ENCODE measurements at regions not wholly inside any gene's neighbourhood (a gene's known extent, or its start where the extent isn't known, plus 50 kb on each side); places are given as distances from the start of the nearest gene placed in this dataset.
A peak's percentile ranks its signal among the peaks of the same experiment; 100 is the strongest.

DNA sequence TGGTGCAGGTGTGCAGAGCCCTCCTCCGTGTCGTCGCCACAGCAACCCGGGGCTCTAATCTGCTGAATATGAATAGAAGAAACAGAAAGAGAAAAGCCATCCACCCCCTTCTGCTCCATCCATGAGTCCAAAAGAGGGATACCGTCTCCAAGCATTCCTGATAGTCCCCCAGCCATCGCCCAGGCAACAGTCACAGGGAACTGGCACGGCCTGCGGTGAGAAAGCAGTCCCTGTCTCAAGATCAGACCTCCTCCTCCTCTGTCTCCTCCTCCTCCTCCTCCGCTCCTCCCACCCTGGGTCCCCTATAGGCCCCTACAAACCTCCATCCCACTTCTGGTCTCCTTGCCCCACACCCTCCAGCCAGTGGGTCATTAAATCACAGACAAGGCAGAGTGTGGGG, 308.1 kb upstream of the MPDZ start:
- no peaks in the 10 kb centered on the region for H3K27me3 ChIP-seq (ENCODE audit: insufficient read depth in 3 of 3, low read length in 2 of 3)
- no peak for ATAC-seq
- no peak overlapping the region for H3K4me3 ChIP-seq
- intact Hi-C loops (cut with DNase I), result loop anchor here in 1 of 2 donors (5.0 kb wide), 1 partner anchor 70 kb away; no protein-coding TSS in a partner anchor
- no peak overlapping the region for H3K27ac ChIP-seq
- H3K4me1 ChIP-seq, result peaks cover 7% of the 10 kb centered on the region
- DNase-seq, result peak in 1 of 2 donors; percentile 32
- TF ChIP-seq, protein P1, sequence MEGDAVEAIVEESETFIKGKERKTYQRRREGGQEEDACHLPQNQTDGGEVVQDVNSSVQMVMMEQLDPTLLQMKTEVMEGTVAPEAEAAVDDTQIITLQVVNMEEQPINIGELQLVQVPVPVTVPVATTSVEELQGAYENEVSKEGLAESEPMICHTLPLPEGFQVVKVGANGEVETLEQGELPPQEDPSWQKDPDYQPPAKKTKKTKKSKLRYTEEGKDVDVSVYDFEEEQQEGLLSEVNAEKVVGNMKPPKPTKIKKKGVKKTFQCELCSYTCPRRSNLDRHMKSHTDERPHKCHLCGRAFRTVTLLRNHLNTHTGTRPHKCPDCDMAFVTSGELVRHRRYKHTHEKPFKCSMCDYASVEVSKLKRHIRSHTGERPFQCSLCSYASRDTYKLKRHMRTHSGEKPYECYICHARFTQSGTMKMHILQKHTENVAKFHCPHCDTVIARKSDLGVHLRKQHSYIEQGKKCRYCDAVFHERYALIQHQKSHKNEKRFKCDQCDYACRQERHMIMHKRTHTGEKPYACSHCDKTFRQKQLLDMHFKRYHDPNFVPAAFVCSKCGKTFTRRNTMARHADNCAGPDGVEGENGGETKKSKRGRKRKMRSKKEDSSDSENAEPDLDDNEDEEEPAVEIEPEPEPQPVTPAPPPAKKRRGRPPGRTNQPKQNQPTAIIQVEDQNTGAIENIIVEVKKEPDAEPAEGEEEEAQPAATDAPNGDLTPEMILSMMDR (IDR thresholded peaks at IDR 0.05), result no peak
- H3K36me3 ChIP-seq (ENCODE audit: insufficient read depth in 1 of 2, low read depth in 1 of 2), result no peaks in the 10 kb centered on the region
- H3K9me3 ChIP-seq, result no peaks in the 10 kb centered on the region
- WGBS, 3 donors, result 67 to 86% (median 85%) methylated on average over 9 of the region's 9 CpGs

DNA sequence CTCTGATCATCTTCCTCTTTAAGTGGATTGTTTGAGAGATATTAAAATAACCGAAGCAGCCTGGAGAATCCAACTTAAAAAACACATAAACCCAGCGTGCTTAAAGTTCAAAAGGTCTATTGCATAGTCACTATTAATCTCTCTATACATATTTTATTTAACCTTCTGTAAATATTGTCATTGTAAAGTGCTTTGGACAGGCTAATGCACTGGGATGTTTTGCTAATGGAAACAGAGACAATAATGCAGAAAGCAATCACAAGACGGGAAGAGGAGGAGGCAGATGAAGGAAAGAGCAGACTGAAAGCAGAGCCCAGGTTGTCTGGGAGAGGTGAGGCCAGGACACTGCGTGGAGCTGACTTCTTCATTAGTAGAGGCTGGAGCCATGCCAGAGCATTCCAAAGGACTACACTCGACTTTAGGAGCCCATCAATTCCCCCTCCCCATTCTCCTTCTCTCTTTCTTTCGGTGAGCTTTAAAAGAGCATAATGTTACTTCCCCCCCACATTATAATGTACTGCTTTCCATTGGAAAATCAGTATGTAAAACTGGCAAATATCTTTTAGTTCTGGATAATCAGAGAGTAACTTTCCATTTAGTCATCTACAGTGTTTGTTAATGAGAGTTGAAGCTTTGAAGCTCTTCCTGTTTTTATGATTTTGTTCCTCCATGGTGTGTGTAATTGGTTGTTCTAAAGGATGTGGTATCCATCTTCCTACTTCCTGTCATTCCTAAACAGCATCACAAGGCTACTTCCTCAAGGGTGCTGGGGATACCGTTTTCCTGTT, 307.3 kb upstream of the MPDZ start:
- DNase-seq (no peak), ATAC-seq (no peak)
- intact Hi-C loops (cut with DNase I), result loop anchor here in 1 of 2 donors (5.0 kb wide), 1 partner anchor 69 kb away; no protein-coding TSS in a partner anchor
- WGBS, 3 donors, result 53 to 56% (median 56%) methylated on average over 7 of the region's 7 CpGs
- Histone ChIP-seq H3K9me3 (no peaks in the 10 kb centered on the region), H3K27me3 (ENCODE audit: insufficient read depth in 3 of 3, low read length in 2 of 3) (no peaks in the 10 kb centered on the region), H3K36me3 (ENCODE audit: insufficient read depth in 1 of 2, low read depth in 1 of 2) (no peaks in the 10 kb centered on the region), H3K4me1 (peaks cover 7% of the 10 kb centered on the region), H3K4me3 (no peak overlapping the region), H3K27ac (peak overlapping the region; percentile 13)
- TF ChIP-seq, protein P1 (IDR thresholded peaks at IDR 0.05), result no peak

DNA sequence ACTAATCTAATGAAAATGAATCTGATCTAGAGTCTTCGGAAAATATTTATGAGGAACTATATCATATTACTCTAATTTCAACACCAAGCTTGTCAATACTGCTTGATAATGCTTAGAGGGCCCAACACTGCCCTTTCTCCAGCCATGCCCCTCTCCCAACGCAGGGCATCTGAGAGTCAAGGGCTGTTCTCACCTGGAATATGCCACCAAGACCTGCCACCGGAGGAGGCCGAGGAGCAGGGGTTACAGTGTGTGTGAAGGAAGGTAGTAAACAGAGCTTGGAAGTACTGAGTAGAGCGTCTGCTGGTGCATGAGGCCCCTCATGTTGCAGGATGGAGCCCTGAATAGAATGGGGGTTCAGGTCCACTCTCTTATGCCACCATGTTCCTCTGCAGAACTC, 301.3 kb upstream of the MPDZ start:
- Histone ChIP-seq H3K36me3 (ENCODE audit: insufficient read depth in 1 of 2, low read depth in 1 of 2) (no peaks in the 10 kb centered on the region), H3K4me3 (no peak overlapping the region), H3K27me3 (ENCODE audit: insufficient read depth in 3 of 3, low read length in 2 of 3) (no peaks in the 10 kb centered on the region), H3K4me1 (no peaks in the 10 kb centered on the region), H3K9me3 (no peaks in the 10 kb centered on the region), H3K27ac (no peak overlapping the region)
- 91 to 97% (median 96%) methylated on average over 5 of the region's 5 CpGs for WGBS, 3 donors
- TF ChIP-seq, protein P1 (IDR thresholded peaks at IDR 0.05), result no peak
- intact Hi-C loops (cut with DNase I), result no loop called here
- no peak for DNase-seq
- no peak for ATAC-seq

DNA sequence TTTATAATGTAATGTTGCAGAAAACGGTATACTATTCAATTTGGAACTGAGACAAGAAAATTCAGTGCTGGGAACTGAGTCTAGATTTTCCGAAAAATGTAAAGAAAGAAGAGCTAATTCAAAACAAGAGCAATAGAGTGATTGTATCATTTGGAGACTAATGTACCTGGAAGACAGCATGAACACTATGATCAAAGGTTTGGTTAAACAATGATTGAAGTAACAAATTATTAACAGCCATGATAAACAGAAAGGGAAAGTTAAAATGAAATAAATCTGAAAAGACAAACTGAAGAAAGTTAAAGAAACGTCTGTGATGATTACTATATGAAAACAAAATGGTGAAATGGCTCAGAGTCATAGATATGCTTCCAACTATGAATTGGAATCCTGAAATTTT, 300.6 kb upstream of the MPDZ start:
- TF ChIP-seq, protein P1 (IDR thresholded peaks at IDR 0.05), result no peak
- ATAC-seq (no peak), DNase-seq (no peak)
- intact Hi-C loops (cut with DNase I), result no loop called here
- no peak overlapping the region for H3K4me3 ChIP-seq
- no peaks in the 10 kb centered on the region for H3K27me3 ChIP-seq (ENCODE audit: insufficient read depth in 3 of 3, low read length in 2 of 3)
- no peaks in the 10 kb centered on the region for H3K36me3 ChIP-seq (ENCODE audit: insufficient read depth in 1 of 2, low read depth in 1 of 2)
- no peaks in the 10 kb centered on the region for H3K9me3 ChIP-seq
- WGBS, 3 donors, result 77 to 79% (median 78%) methylated on average over 3 of the region's 3 CpGs
- no peak overlapping the region for H3K27ac ChIP-seq
- no peaks in the 10 kb centered on the region for H3K4me1 ChIP-seq
